A549 (cell line): ENCODE measurements at regions not wholly inside any gene's neighbourhood (a gene's known extent, or its start where the extent isn't known, plus 50 kb on each side); places are given as distances from the start of the nearest gene placed in this dataset.

Experiments
- ATAC-seq, 2 experiments: fragments of 200-7000 bp in 1 of 2; fragments of >200 bp in 1 of 2; cut with Nextera tagmentation in 1 of 2; cut with Tn5 transposase in 1 of 2; 3 replicates each; pipeline versions ENCODE4 v1.8.0 to v1.9.1; 2018 to 2020; ENCODE audit warnings: mild to moderate bottlenecking in 1 of 2, moderate library complexity in 1 of 2
- CTCF ChIA-PET: fragments of 300-600 bp; sonication (Branson Sonifier 250); formaldehyde crosslinking; extraction: SDS; loops from one replicate; lab custom pipeline; 2021; ENCODE audit warnings: antibody characterized with exemption, inconsistent platforms; lab: Yijun Ruan, JAX
- POLR2A ChIA-PET: fragments of 350-600 bp; formaldehyde crosslinking; extraction: SDS; loops from one replicate; lab custom pipeline; 2021; ENCODE audit warnings: antibody characterized with exemption, inconsistent platforms; lab: Yijun Ruan, JAX
- DNase-seq, 2 experiments: peaks; one replicate each; pipeline versions ENCODE4 v3.0.0 to v3.0.0-alpha.2; 2011 to 2016; ENCODE audit warnings: low read depth in 1 of 2, low spot score in 1 of 2
- FAIRE-seq: peaks from 2 replicates; lab custom pipeline; 2011; peaks lifted over from hg19 to GRCh38; lab: Jason Lieb, UNC
- H3K27ac ChIP-seq, 2 experiments: fragments of >200 bp; sonication (Bioruptor Twin); formaldehyde crosslinking; 3 replicates each; pipeline ENCODE4 v1.5.1; 2016 to 2017
- H3K4me1 ChIP-seq: fragments of >200 bp; sonication (Bioruptor Twin); formaldehyde crosslinking; 3 replicates; pipeline ENCODE4 v1.6.1; 2016
- H3K4me2 ChIP-seq: fragments of >200 bp; sonication (Bioruptor Twin); formaldehyde crosslinking; 3 replicates; pipeline ENCODE4 v1.6.1; 2016
- H3K4me3 ChIP-seq: fragments of >200 bp; sonication (Bioruptor Twin); formaldehyde crosslinking; 3 replicates; pipeline ENCODE4 v1.5.1; 2016
- H3K9me3 ChIP-seq: fragments of >200 bp; sonication (Bioruptor Twin); formaldehyde crosslinking; 3 replicates; pipeline ENCODE4 v1.6.1; 2016
- CHD4 ChIP-seq: fragments of 200-600 bp; sonication (generic); IDR thresholded peaks from 2 replicates; pipeline ENCODE4 v1.6.1; 2016; ENCODE audit warnings: antibody characterized with exemption, mild to moderate bottlenecking, borderline replicate concordance
- EP300 ChIP-seq, 2 experiments: fragments of >200 bp; sonication (Bioruptor Twin); formaldehyde crosslinking; IDR thresholded peaks; 2 replicates in 1 of 2; 3 replicates in 1 of 2; pipeline ENCODE4 v1.6.1; 2016 to 2017
- GATA3 ChIP-seq: IDR thresholded peaks from 2 replicates; pipeline ENCODE4 v1.6.1; 2012; ENCODE audit warnings: borderline replicate concordance
- HEYL ChIP-seq: fragments of 250-450 bp; sonication (Bioruptor Pico); IDR thresholded peaks from 2 replicates; pipeline ENCODE4 v1.8.0; 2021; ENCODE audit warnings: mild to moderate bottlenecking, moderate library complexity
- HOXB5 ChIP-seq: fragments of 250-450 bp; sonication (Bioruptor Pico); IDR thresholded peaks from 2 replicates; pipeline ENCODE4 v1.5.0; 2020; ENCODE audit warnings: mild to moderate bottlenecking, moderate library complexity
- KDM5A ChIP-seq: fragments of 200-600 bp; sonication (generic); IDR thresholded peaks from 2 replicates; pipeline ENCODE4 v1.6.1; 2016; ENCODE audit warnings: antibody characterized with exemption, mild to moderate bottlenecking
- MAFK ChIP-seq: fragments of 450-650 bp; IDR thresholded peaks from 2 replicates; pipeline ENCODE4 v1.6.1; 2014; ENCODE audit not compliant: partially characterized antibody
- NPAS2 ChIP-seq: fragments of 250-450 bp; sonication (Bioruptor Pico); IDR thresholded peaks from 2 replicates; pipeline ENCODE4 v1.8.0; 2022; ENCODE audit warnings: mild to moderate bottlenecking, moderate library complexity, borderline replicate concordance
- PHF8 ChIP-seq: fragments of 200-600 bp; sonication (generic); IDR thresholded peaks from 2 replicates; pipeline ENCODE4 v1.6.1; 2016; ENCODE audit warnings: low read depth, mild to moderate bottlenecking, antibody characterized with exemption, moderate library complexity, borderline replicate concordance
- POLR2AphosphoS2 ChIP-seq: conservative IDR thresholded peaks from 2 replicates; pipeline ENCODE4 v1.6.1; 2012; ENCODE audit warnings: low read length, improper control_type of control experiment, inconsistent platforms
- RCOR1 ChIP-seq: fragments of 150-350 bp; IDR thresholded peaks from 2 replicates; pipeline ENCODE4 v1.6.1; 2014; ENCODE audit warnings: antibody characterized with exemption, low read length, low read depth
- SMC3 ChIP-seq: fragments of >200 bp; sonication (Bioruptor Twin); formaldehyde crosslinking; IDR thresholded peaks from 3 replicates; pipeline ENCODE4 v1.6.1; 2018; ENCODE audit warnings: inconsistent platforms
- TFCP2L1 ChIP-seq: fragments of 250-450 bp; sonication (Bioruptor Pico); IDR thresholded peaks from 2 replicates; pipeline ENCODE4 v1.5.0; 2021; ENCODE audit warnings: mild to moderate bottlenecking
- TP53 ChIP-seq: fragments of 250-450 bp; sonication (Bioruptor Pico); IDR thresholded peaks from 2 replicates; pipeline ENCODE4 v1.5.0; 2021; ENCODE audit warnings: mild to moderate bottlenecking, moderate library complexity
- ZSCAN20 ChIP-seq: fragments of 250-450 bp; sonication (Bioruptor Pico); IDR thresholded peaks from 2 replicates; pipeline ENCODE4 v1.8.0; 2022; ENCODE audit warnings: mild to moderate bottlenecking, moderate library complexity
- WGBS: methylation state at CpG from one replicate; pipeline ENCODE4 v1.1.6; 2017; ENCODE audit errors: missing lambda C conversion rate; 5-methylcytosine and 5-hydroxymethylcytosine counted together
- TF ChIP-seq, protein P1 (sequence below): IDR thresholded peaks from 2 replicates; pipeline ENCODE4 v1.6.1; 2012
- TF ChIP-seq, protein P2 (sequence below): fragments of 150-350 bp; IDR thresholded peaks from 2 replicates; pipeline ENCODE4 v1.6.1; 2014; ENCODE audit warnings: low read depth, mild to moderate bottlenecking, low read length
- TF ChIP-seq, protein P3 (sequence below): fragments of 450-650 bp; IDR thresholded peaks from 2 replicates; pipeline ENCODE4 v1.6.1; 2014; ENCODE audit warnings: antibody characterized with exemption
- TF ChIP-seq, protein P4 (sequence below): fragments of >200 bp; sonication (Bioruptor Twin); formaldehyde crosslinking; IDR thresholded peaks from 3 replicates; pipeline ENCODE4 v1.5.1; 2016
- TF ChIP-seq, protein P5 (sequence below): fragments of >200 bp; sonication (Bioruptor Twin); formaldehyde crosslinking; IDR thresholded peaks from 3 replicates; pipeline ENCODE4 v1.6.1; 2016

DNA sequence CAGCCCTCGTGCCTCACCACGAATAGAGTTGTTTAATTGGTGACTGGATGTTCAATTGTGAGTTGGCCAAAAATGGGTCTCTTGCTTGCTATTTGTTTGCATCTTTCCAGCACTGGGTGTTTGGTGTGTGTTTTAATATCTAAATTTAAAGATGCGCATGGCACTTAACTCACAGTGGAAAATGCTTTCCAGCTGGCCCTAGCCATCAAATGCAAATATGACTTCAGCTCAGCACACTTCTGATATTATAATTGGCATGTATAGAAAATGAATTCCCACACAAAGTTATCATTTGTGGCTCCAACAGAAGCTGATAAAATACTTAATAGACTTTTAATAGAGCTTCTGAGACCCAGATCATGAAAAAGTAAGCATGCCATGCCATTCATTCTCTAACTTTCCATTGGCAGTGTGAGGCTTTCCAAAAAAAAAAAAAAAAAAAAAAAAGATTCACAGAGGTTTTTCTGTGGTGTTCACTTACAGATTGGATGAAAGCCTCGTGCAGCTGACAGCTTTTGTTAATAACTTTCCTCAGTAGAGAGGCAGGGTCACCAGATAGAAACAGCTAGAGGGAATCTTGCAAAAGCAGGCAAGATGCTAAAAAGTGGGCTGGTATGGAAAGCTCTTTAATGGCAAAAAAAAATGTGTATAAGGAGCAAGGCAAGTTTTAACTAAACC is 425.2 kb downstream of the GALC start:
- Histone ChIP-seq H3K9me3 (no peaks in the 10 kb centered on the region), H3K4me1 (no peaks in the 10 kb centered on the region), H3K27ac (no peak overlapping the region), H3K4me3 (no peak overlapping the region), H3K4me2 (no peak overlapping the region)
- ChIA-PET POLR2A (no interaction called here), CTCF (interaction anchor here (0.6 kb wide), 1 partner anchor 555 kb away, joined by 3 read pairs; no protein-coding TSS in a partner anchor)
- ATAC-seq (no peak), FAIRE-seq (no peak), DNase-seq (no peak)
- WGBS = 4% methylated on average over 4 of the region's 4 CpGs
- TF ChIP-seq POLR2AphosphoS2 = no peak
- TF ChIP-seq HOXB5 = no peak
- TF ChIP-seq, protein P1, sequence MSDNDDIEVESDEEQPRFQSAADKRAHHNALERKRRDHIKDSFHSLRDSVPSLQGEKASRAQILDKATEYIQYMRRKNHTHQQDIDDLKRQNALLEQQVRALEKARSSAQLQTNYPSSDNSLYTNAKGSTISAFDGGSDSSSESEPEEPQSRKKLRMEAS = no peak
- no peak for TF ChIP-seq PHF8
- TF ChIP-seq HEYL = no peak
- TF ChIP-seq, protein P2, sequence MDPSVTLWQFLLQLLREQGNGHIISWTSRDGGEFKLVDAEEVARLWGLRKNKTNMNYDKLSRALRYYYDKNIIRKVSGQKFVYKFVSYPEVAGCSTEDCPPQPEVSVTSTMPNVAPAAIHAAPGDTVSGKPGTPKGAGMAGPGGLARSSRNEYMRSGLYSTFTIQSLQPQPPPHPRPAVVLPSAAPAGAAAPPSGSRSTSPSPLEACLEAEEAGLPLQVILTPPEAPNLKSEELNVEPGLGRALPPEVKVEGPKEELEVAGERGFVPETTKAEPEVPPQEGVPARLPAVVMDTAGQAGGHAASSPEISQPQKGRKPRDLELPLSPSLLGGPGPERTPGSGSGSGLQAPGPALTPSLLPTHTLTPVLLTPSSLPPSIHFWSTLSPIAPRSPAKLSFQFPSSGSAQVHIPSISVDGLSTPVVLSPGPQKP = no peak
- no peak for TF ChIP-seq NPAS2
- TF ChIP-seq, protein P3, sequence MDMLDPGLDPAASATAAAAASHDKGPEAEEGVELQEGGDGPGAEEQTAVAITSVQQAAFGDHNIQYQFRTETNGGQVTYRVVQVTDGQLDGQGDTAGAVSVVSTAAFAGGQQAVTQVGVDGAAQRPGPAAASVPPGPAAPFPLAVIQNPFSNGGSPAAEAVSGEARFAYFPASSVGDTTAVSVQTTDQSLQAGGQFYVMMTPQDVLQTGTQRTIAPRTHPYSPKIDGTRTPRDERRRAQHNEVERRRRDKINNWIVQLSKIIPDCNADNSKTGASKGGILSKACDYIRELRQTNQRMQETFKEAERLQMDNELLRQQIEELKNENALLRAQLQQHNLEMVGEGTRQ = no peak

DNA sequence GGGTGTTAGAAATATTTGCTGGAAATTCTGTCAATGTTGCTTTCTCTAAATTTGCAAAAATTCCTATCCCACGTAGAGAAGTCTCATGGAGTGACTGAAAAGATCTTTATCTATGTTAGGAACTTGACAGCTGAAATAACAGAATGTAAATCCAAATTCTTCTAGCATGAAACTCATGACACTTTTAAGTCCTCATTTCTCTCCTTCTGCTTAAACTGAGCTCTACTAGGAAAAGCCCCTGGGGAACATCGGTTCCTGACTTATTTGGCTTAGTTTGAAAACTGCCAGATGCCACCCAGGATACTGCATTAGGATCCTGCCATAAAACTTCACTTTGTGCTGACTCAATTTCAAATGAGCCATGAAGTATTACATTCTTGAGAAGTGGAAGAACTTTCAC is 426.0 kb downstream of the GALC start:
- H3K4me2 ChIP-seq = no peak overlapping the region
- DNase-seq = no peak
- ATAC-seq = no peak
- WGBS = 0% methylated on average over 2 of the region's 2 CpGs
- CTCF ChIA-PET = no interaction called here
- no peak for FAIRE-seq
- no peaks in the 10 kb centered on the region for H3K4me1 ChIP-seq
- no peaks in the 10 kb centered on the region for H3K9me3 ChIP-seq
- H3K27ac ChIP-seq = no peak overlapping the region
- H3K4me3 ChIP-seq = no peak overlapping the region
- POLR2A ChIA-PET = no interaction called here
- no peak for TF ChIP-seq TFCP2L1 (CRISPR knock-in tag)
- TF ChIP-seq GATA3 = no peak
- TF ChIP-seq CHD4 = no peak
- TF ChIP-seq MAFK = no peak
- no peak for TF ChIP-seq HEYL
- TF ChIP-seq, protein P4, sequence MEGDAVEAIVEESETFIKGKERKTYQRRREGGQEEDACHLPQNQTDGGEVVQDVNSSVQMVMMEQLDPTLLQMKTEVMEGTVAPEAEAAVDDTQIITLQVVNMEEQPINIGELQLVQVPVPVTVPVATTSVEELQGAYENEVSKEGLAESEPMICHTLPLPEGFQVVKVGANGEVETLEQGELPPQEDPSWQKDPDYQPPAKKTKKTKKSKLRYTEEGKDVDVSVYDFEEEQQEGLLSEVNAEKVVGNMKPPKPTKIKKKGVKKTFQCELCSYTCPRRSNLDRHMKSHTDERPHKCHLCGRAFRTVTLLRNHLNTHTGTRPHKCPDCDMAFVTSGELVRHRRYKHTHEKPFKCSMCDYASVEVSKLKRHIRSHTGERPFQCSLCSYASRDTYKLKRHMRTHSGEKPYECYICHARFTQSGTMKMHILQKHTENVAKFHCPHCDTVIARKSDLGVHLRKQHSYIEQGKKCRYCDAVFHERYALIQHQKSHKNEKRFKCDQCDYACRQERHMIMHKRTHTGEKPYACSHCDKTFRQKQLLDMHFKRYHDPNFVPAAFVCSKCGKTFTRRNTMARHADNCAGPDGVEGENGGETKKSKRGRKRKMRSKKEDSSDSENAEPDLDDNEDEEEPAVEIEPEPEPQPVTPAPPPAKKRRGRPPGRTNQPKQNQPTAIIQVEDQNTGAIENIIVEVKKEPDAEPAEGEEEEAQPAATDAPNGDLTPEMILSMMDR = no peak
- TF ChIP-seq EP300 (IDR thresholded peaks at IDR 0.05) = no peak
- no peak for TF ChIP-seq TP53
- TF ChIP-seq, protein P1 = no peak
- no peak for TF ChIP-seq RCOR1
- no peak for TF ChIP-seq SMC3
- TF ChIP-seq, protein P5, sequence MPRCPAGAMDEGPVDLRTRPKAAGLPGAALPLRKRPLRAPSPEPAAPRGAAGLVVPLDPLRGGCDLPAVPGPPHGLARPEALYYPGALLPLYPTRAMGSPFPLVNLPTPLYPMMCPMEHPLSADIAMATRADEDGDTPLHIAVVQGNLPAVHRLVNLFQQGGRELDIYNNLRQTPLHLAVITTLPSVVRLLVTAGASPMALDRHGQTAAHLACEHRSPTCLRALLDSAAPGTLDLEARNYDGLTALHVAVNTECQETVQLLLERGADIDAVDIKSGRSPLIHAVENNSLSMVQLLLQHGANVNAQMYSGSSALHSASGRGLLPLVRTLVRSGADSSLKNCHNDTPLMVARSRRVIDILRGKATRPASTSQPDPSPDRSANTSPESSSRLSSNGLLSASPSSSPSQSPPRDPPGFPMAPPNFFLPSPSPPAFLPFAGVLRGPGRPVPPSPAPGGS = no peak
- no peak for TF ChIP-seq KDM5A
- TF ChIP-seq POLR2AphosphoS2 = no peak
- TF ChIP-seq, protein P2 = no peak
- no peak for TF ChIP-seq ZSCAN20
